GM12865 (cell line): ENCODE measurements at regions not wholly inside any gene's neighbourhood (a gene's known extent, or its start where the extent isn't known, plus 50 kb on each side); places are given as distances from the start of the nearest gene placed in this dataset.

Experiments
- DNase-seq: peaks from one replicate; pipeline ENCODE4 v3.0.0; 2010; ENCODE audit warnings: low read depth
- H3K4me3 ChIP-seq: 2 replicates; pipeline ENCODE4 v1.5.1; 2011; ENCODE audit warnings: mild to moderate bottlenecking, low read depth, low read length, control low read depth
- CTCF ChIP-seq: IDR thresholded peaks from 2 replicates; pipeline ENCODE4 v1.5.1; 2011; ENCODE audit warnings: low read length, control low read depth, low read depth, inconsistent platforms; ENCODE audit not compliant: insufficient read depth; ENCODE audit errors: missing control alignments

- no peak for TF ChIP-seq CTCF
- no peak overlapping the region for H3K4me3 ChIP-seq
- no peak for DNase-seq
Observed at GRCh38 chr14:104441275-104442106, 138.1 kb upstream of the C14orf180 start.

- H3K4me3 ChIP-seq, result no peak overlapping the region
- DNase-seq, result no peak
- no peak for TF ChIP-seq CTCF
Observed at GRCh38 chr14:104442107-104442551, 137.4 kb upstream of the C14orf180 start.

- no peak overlapping the region for H3K4me3 ChIP-seq
- no peak for TF ChIP-seq CTCF
- DNase-seq, result no peak
Observed at GRCh38 chr14:104442631-104443390, 136.8 kb upstream of the C14orf180 start.

- TF ChIP-seq CTCF, result no peak
- no peak overlapping the region for H3K4me3 ChIP-seq
- no peak for DNase-seq
Observed at GRCh38 chr14:104443391-104444158, 136.0 kb upstream of the C14orf180 start.

GRCh38 chr14:104444159-104445030 lies 135.2 kb upstream of the C14orf180 start:
- H3K4me3 ChIP-seq, result no peak overlapping the region
- DNase-seq, result no peak
- no peak for TF ChIP-seq CTCF

- H3K4me3 ChIP-seq, result no peak overlapping the region
- no peak for TF ChIP-seq CTCF
- no peak for DNase-seq
Observed at GRCh38 chr14:104445086-104445485, 134.5 kb upstream of the C14orf180 start.
